ENCODE measurements at regions not wholly inside any gene's neighbourhood (a gene's known extent, or its start where the extent isn't known, plus 50 kb on each side); places are given as distances from the start of the nearest gene placed in this dataset.

GRCh38 chr3:194279101-194279500 lies 72.0 kb downstream of the CPN2 start:
- no peak for DNase-seq (ENCODE audit: low read depth in 2 of 2, low spot score in 1 of 2)

GRCh38 chr3:194279701-194280360 lies 71.3 kb downstream of the CPN2 start:
- DNase-seq (ENCODE audit: low read depth in 2 of 2, low spot score in 1 of 2), result no peak

GRCh38 chr3:194280777-194281176 lies 70.4 kb downstream of the CPN2 start:
- DNase-seq (ENCODE audit: low read depth in 2 of 2, low spot score in 1 of 2), result no peak

- no peak for DNase-seq (ENCODE audit: low read depth in 2 of 2, low spot score in 1 of 2)
Observed at GRCh38 chr3:194281306-194281705, 69.8 kb downstream of the CPN2 start.

GRCh38 chr3:194281766-194282165 lies 69.4 kb downstream of the CPN2 start:
- DNase-seq (ENCODE audit: low read depth in 2 of 2, low spot score in 1 of 2), result no peak

GRCh38 chr3:194282436-194283122 lies 68.5 kb downstream of the CPN2 start:
- no peak for DNase-seq (ENCODE audit: low read depth in 2 of 2, low spot score in 1 of 2)

- DNase-seq (ENCODE audit: low read depth in 2 of 2, low spot score in 1 of 2), result no peak
Observed at GRCh38 chr3:194283221-194284006, 67.7 kb downstream of the CPN2 start.

GRCh38 chr3:194284351-194284750 lies 66.8 kb downstream of the CPN2 start:
- DNase-seq (ENCODE audit: low read depth in 2 of 2, low spot score in 1 of 2), result no peak

- DNase-seq (ENCODE audit: low read depth in 2 of 2, low spot score in 1 of 2), result no peak
Observed at GRCh38 chr3:194285024-194285849, 65.9 kb downstream of the CPN2 start.

GRCh38 chr3:194285850-194286197 lies 65.3 kb downstream of the CPN2 start:
- no peak for DNase-seq (ENCODE audit: low read depth in 2 of 2, low spot score in 1 of 2)

- DNase-seq (ENCODE audit: low read depth in 2 of 2, low spot score in 1 of 2), result no peak
Observed at GRCh38 chr3:194286375-194287146, 64.6 kb downstream of the CPN2 start.

- no peak for DNase-seq (ENCODE audit: low read depth in 2 of 2, low spot score in 1 of 2)
Observed at GRCh38 chr3:194287374-194287773, 63.8 kb downstream of the CPN2 start.

GRCh38 chr3:194287977-194288706 lies 63.0 kb downstream of the CPN2 start:
- no peak for DNase-seq (ENCODE audit: low read depth in 2 of 2, low spot score in 1 of 2)
